Liver (tissue), 3 donors: ENCODE measurements at regions not wholly inside any gene's neighbourhood (a gene's known extent, or its start where the extent isn't known, plus 50 kb on each side); places are given as distances from the start of the nearest gene placed in this dataset.

ENCODE experiments used
- EGR1 ChIP-seq, 2 donors: IDR thresholded peaks; 2 replicates each; pipeline ENCODE4 v1.6.1; 2016 to 2018; ENCODE audit warnings: antibody characterized with exemption in 2 of 2, low read depth in 2 of 2
- GABPA ChIP-seq, 2 donors: IDR thresholded peaks in 1 of 2; conservative IDR thresholded peaks in 1 of 2; 2 replicates each; pipeline ENCODE4 v1.6.1; 2016; ENCODE audit warnings: antibody characterized with exemption in 2 of 2, mild to moderate bottlenecking in 1 of 2, moderate library complexity in 1 of 2
- HNF4A ChIP-seq, 2 donors: conservative IDR thresholded peaks; 2 replicates each; pipeline ENCODE4 v1.6.1; 2016; ENCODE audit warnings: antibody characterized with exemption in 2 of 2, mild to moderate bottlenecking in 2 of 2
- HNF4G ChIP-seq: IDR thresholded peaks from 2 replicates; pipeline ENCODE4 v1.6.1; 2016; ENCODE audit warnings: antibody characterized with exemption
- NR2F2 ChIP-seq: IDR thresholded peaks from 2 replicates; pipeline ENCODE4 v1.6.1; 2016; ENCODE audit warnings: antibody characterized with exemption
- RAD21 ChIP-seq, 2 donors: IDR thresholded peaks; 2 replicates each; pipeline ENCODE4 v1.6.1; 2016; ENCODE audit warnings: antibody characterized with exemption in 2 of 2, mild to moderate bottlenecking in 2 of 2
- SP1 ChIP-seq: IDR thresholded peaks from 2 replicates; pipeline ENCODE4 v1.6.1; 2018; ENCODE audit warnings: antibody characterized with exemption, mild to moderate bottlenecking
- TAF1 ChIP-seq: conservative IDR thresholded peaks from 2 replicates; pipeline ENCODE4 v1.6.1; 2016; ENCODE audit warnings: antibody characterized with exemption, mild to moderate bottlenecking
- TF ChIP-seq, protein P1 (sequence below): fragments of 150-350 bp; IDR thresholded peaks from 2 replicates; pipeline ENCODE4 v1.5.1; 2017; ENCODE audit warnings: improper control_type of control experiment, low read depth, low read length; ENCODE audit not compliant: missing input control
- TF ChIP-seq, protein P2 (sequence below): IDR thresholded peaks from 2 replicates; pipeline ENCODE4 v1.6.1; 2016; ENCODE audit warnings: antibody characterized with exemption
- TF ChIP-seq, protein P3 (sequence below): IDR thresholded peaks from 2 replicates; pipeline ENCODE4 v1.6.1; 2016; ENCODE audit warnings: antibody characterized with exemption, mild to moderate bottlenecking
- donor health status: healthy.
- donor health status: healthy.

DNA sequence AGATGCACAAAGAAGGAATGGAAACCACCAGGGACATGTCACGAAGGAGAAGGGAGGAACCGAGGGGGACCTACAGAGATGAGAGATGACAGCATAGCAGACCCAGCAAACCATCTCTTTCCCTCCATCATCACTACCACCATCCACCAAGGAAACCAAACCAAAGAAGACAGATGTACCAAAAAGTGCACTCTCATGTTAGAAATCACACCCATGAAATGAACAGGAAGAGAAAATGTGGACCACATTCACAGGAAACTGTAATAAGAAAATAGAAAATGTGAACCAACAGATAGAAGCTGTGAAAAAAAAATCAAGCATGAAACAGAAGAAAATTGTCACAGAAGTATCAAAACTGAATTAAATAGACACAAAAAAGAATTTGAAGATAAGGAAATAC is 672.7 kb downstream of the QKI start:
- TF ChIP-seq EGR1 (IDR thresholded peaks at IDR 0.05; ENCODE audit: low read depth in 2 of 2), result no peak
- TF ChIP-seq, protein P1, sequence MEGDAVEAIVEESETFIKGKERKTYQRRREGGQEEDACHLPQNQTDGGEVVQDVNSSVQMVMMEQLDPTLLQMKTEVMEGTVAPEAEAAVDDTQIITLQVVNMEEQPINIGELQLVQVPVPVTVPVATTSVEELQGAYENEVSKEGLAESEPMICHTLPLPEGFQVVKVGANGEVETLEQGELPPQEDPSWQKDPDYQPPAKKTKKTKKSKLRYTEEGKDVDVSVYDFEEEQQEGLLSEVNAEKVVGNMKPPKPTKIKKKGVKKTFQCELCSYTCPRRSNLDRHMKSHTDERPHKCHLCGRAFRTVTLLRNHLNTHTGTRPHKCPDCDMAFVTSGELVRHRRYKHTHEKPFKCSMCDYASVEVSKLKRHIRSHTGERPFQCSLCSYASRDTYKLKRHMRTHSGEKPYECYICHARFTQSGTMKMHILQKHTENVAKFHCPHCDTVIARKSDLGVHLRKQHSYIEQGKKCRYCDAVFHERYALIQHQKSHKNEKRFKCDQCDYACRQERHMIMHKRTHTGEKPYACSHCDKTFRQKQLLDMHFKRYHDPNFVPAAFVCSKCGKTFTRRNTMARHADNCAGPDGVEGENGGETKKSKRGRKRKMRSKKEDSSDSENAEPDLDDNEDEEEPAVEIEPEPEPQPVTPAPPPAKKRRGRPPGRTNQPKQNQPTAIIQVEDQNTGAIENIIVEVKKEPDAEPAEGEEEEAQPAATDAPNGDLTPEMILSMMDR, result no peak
- no peak for TF ChIP-seq TAF1
- TF ChIP-seq RAD21 (IDR thresholded peaks at IDR 0.05), result no peak
- no peak for TF ChIP-seq GABPA (IDR thresholded peaks at IDR 0.05 in 1 of 2, conservative IDR thresholded peaks at IDR 0.05 in 1 of 2)
- TF ChIP-seq, protein P2, sequence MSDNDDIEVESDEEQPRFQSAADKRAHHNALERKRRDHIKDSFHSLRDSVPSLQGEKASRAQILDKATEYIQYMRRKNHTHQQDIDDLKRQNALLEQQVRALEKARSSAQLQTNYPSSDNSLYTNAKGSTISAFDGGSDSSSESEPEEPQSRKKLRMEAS, result no peak
- TF ChIP-seq, protein P3, sequence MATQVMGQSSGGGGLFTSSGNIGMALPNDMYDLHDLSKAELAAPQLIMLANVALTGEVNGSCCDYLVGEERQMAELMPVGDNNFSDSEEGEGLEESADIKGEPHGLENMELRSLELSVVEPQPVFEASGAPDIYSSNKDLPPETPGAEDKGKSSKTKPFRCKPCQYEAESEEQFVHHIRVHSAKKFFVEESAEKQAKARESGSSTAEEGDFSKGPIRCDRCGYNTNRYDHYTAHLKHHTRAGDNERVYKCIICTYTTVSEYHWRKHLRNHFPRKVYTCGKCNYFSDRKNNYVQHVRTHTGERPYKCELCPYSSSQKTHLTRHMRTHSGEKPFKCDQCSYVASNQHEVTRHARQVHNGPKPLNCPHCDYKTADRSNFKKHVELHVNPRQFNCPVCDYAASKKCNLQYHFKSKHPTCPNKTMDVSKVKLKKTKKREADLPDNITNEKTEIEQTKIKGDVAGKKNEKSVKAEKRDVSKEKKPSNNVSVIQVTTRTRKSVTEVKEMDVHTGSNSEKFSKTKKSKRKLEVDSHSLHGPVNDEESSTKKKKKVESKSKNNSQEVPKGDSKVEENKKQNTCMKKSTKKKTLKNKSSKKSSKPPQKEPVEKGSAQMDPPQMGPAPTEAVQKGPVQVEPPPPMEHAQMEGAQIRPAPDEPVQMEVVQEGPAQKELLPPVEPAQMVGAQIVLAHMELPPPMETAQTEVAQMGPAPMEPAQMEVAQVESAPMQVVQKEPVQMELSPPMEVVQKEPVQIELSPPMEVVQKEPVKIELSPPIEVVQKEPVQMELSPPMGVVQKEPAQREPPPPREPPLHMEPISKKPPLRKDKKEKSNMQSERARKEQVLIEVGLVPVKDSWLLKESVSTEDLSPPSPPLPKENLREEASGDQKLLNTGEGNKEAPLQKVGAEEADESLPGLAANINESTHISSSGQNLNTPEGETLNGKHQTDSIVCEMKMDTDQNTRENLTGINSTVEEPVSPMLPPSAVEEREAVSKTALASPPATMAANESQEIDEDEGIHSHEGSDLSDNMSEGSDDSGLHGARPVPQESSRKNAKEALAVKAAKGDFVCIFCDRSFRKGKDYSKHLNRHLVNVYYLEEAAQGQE, result no peak
- no peak for TF ChIP-seq NR2F2
- TF ChIP-seq HNF4A (conservative IDR thresholded peaks at IDR 0.05), result no peak
- no peak for TF ChIP-seq SP1
- TF ChIP-seq HNF4G, result no peak
